GM12873 (cell line): ENCODE measurements at regions not wholly inside any gene's neighbourhood (a gene's known extent, or its start where the extent isn't known, plus 50 kb on each side); places are given as distances from the start of the nearest gene placed in this dataset.
A peak's percentile ranks its signal among the peaks of the same experiment; 100 is the strongest.

Experiments used
- CTCF ChIP-seq: IDR thresholded peaks from 2 replicates; pipeline ENCODE4 v1.5.1; 2012; ENCODE audit warnings: low read depth, mild to moderate bottlenecking, moderate library complexity, low read length, control low read depth; ENCODE audit not compliant: insufficient read depth; ENCODE audit errors: missing control alignments

GRCh38 chr6:154673919-154674318, 59.3 kb upstream of the SCAF8 start:
- no peak for TF ChIP-seq CTCF

- peak; percentile 98 for TF ChIP-seq CTCF
Observed at GRCh38 chr6:154675602-154676088, 57.6 kb upstream of the SCAF8 start.

- TF ChIP-seq CTCF, result no peak
Observed at GRCh38 chr6:154682633-154683125, 50.5 kb upstream of the SCAF8 start.
